ENCODE measurements at regions not wholly inside any gene's neighbourhood (a gene's known extent, or its start where the extent isn't known, plus 50 kb on each side); places are given as distances from the start of the nearest gene placed in this dataset.

- TF ChIP-seq POLR2A (IDR thresholded peaks at IDR 0.05; ENCODE audit: low read depth, low read length) (no peak), TAF1 (IDR thresholded peaks at IDR 0.05; ENCODE audit: low read depth, low read length) (no peak), POLR2AphosphoS5 (IDR thresholded peaks at IDR 0.05; ENCODE audit: low read depth, low read length) (no peak)
Measured at GRCh38 chr9:118928722-118929121, 440.5 kb downstream of the BRINP1 start.

Data from GM12891 (cell line).